ENCODE measurements at regions not wholly inside any gene's neighbourhood (a gene's known extent, or its start where the extent isn't known, plus 50 kb on each side); places are given as distances from the start of the nearest gene placed in this dataset.

- Mint-ChIP-seq H3K27me3 (peaks cover 36% of the 10 kb centered on the region), H3K4me1 (ENCODE audit: low read depth) (no peaks in the 10 kb centered on the region), H3K27ac (no peak overlapping the region), H3K36me3 (ENCODE audit: insufficient read depth) (no peaks in the 10 kb centered on the region), H3K4me3 (ENCODE audit: low read depth) (no peak overlapping the region), H3K9me3 (ENCODE audit: low read depth) (no peaks in the 10 kb centered on the region)
- no peak for DNase-seq (ENCODE audit: low spot score, unreplicated experiment)
- no peak for TF ChIP-seq CTCF (IDR thresholded peaks at IDR 0.05; ENCODE audit: unreplicated experiment)
Measured at GRCh38 chr22:27329966-27330645, 471.4 kb downstream of the MN1 start.

- peak; percentile 18 for DNase-seq (ENCODE audit: low spot score, unreplicated experiment)
- Mint-ChIP-seq H3K27ac (no peak overlapping the region), H3K4me3 (ENCODE audit: low read depth) (no peak overlapping the region), H3K27me3 (peaks cover 43% of the 10 kb centered on the region), H3K9me3 (ENCODE audit: low read depth) (no peaks in the 10 kb centered on the region), H3K36me3 (ENCODE audit: insufficient read depth) (no peaks in the 10 kb centered on the region), H3K4me1 (ENCODE audit: low read depth) (no peaks in the 10 kb centered on the region)
- peak; percentile 53 for TF ChIP-seq CTCF (IDR thresholded peaks at IDR 0.05; ENCODE audit: unreplicated experiment)
Measured at GRCh38 chr22:27331526-27332281, 469.9 kb downstream of the MN1 start.

GRCh38 chr22:27335102-27335660 lies 466.4 kb downstream of the MN1 start:
- Mint-ChIP-seq H3K27me3 (peaks cover 30% of the 10 kb centered on the region), H3K4me1 (ENCODE audit: low read depth) (no peaks in the 10 kb centered on the region), H3K9me3 (ENCODE audit: low read depth) (no peaks in the 10 kb centered on the region), H3K4me3 (ENCODE audit: low read depth) (no peak overlapping the region), H3K36me3 (ENCODE audit: insufficient read depth) (no peaks in the 10 kb centered on the region), H3K27ac (no peak overlapping the region)
- no peak for TF ChIP-seq CTCF (IDR thresholded peaks at IDR 0.05; ENCODE audit: unreplicated experiment)
- no peak for DNase-seq (ENCODE audit: low spot score, unreplicated experiment)

GRCh38 chr22:27336151-27337090 lies 465.1 kb downstream of the MN1 start:
- Mint-ChIP-seq H3K4me1 (ENCODE audit: low read depth) (no peaks in the 10 kb centered on the region), H3K27me3 (peaks cover 22% of the 10 kb centered on the region), H3K36me3 (ENCODE audit: insufficient read depth) (no peaks in the 10 kb centered on the region), H3K9me3 (ENCODE audit: low read depth) (no peaks in the 10 kb centered on the region), H3K27ac (no peak overlapping the region), H3K4me3 (ENCODE audit: low read depth) (no peak overlapping the region)
- no peak for DNase-seq (ENCODE audit: low spot score, unreplicated experiment)
- TF ChIP-seq CTCF (IDR thresholded peaks at IDR 0.05; ENCODE audit: unreplicated experiment) = no peak

GRCh38 chr22:27337676-27338075 lies 463.9 kb downstream of the MN1 start:
- no peak for TF ChIP-seq CTCF (IDR thresholded peaks at IDR 0.05; ENCODE audit: unreplicated experiment)
- DNase-seq (ENCODE audit: low spot score, unreplicated experiment) = no peak
- Mint-ChIP-seq H3K27ac (no peak overlapping the region), H3K4me3 (ENCODE audit: low read depth) (no peak overlapping the region), H3K27me3 (peaks cover 17% of the 10 kb centered on the region), H3K36me3 (ENCODE audit: insufficient read depth) (no peaks in the 10 kb centered on the region), H3K4me1 (ENCODE audit: low read depth) (no peaks in the 10 kb centered on the region), H3K9me3 (ENCODE audit: low read depth) (peaks cover 4% of the 10 kb centered on the region)

All from progenitor cell of endocrine pancreas (in vitro differentiated cells).